A549 (cell line): ENCODE measurements at regions not wholly inside any gene's neighbourhood (a gene's known extent, or its start where the extent isn't known, plus 50 kb on each side); places are given as distances from the start of the nearest gene placed in this dataset.

Experiments used
- CEBPB ChIP-seq, 2 experiments: fragments of >200 bp in 1 of 2; sonication (Bioruptor Twin) in 1 of 2; formaldehyde crosslinking in 1 of 2; IDR thresholded peaks; 2 replicates each; pipeline ENCODE4 v1.6.1; 2012 to 2016
- MYC ChIP-seq: IDR thresholded peaks from 2 replicates; pipeline ENCODE4 v1.6.1; 2012; ENCODE audit warnings: mild to moderate bottlenecking, inconsistent platforms, low read length, improper control_type of control experiment, borderline replicate concordance
- POLR2AphosphoS2 ChIP-seq: conservative IDR thresholded peaks from 2 replicates; pipeline ENCODE4 v1.6.1; 2012; ENCODE audit warnings: low read length, improper control_type of control experiment, inconsistent platforms
- RFX5 ChIP-seq: fragments of 450-650 bp; IDR thresholded peaks from 2 replicates; pipeline ENCODE4 v1.7.1; 2014; ENCODE audit warnings: antibody characterized with exemption, mild to moderate bottlenecking, moderate library complexity
- ZNF302 ChIP-seq: fragments of 250-450 bp; sonication (Bioruptor Pico); IDR thresholded peaks from 2 replicates; pipeline ENCODE4 v1.9.0; 2021; ENCODE audit warnings: inconsistent platforms, mild to moderate bottlenecking, moderate library complexity
- ZSCAN20 ChIP-seq: fragments of 250-450 bp; sonication (Bioruptor Pico); IDR thresholded peaks from 2 replicates; pipeline ENCODE4 v1.8.0; 2022; ENCODE audit warnings: mild to moderate bottlenecking, moderate library complexity
- TF ChIP-seq, protein P1 (sequence below): fragments of >200 bp; sonication (Bioruptor Twin); formaldehyde crosslinking; IDR thresholded peaks from 3 replicates; pipeline ENCODE4 v1.5.1; 2016

DNA sequence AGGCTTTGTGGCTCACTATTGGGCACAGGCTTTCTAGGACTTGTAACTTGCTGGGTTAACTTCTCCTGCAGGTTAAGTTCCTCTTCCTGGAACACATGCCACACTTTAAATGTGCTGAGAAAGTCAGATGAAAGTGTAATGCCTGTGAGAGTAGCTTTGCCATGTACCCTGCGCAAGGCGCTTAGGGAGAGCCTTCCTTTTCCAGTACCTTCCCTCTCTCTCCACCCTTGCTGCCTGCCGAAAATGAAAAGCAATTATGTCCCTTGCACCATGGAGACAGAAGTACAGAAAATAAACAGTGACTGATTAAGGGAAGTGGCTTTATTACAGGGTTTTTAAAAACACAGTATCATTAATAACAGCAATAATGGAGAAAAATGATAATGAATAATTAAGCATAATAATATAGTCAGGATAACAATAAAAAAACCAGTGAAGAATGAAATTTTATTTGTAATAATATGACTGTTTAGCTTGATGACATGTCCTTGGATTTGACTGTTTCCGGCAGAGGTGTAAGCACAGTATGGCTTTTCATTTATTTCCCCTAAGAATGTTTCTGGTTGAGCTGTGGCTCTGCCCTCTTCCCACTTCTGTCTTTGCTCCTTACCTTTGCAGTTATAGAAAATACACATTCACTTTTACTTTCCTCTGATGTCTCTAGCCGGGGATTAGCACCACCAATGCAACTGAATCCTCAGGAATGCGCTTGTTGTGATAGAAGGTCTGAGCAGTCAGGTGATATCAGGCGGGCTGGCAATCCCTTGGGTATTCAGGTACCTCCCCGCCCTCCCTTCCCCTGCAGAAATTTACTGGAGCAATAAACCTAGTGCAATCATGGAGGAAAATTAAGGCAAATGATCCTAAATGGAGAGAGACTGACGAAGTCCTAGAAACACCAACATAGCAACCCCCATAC, 472.3 kb upstream of the CITED2 start:
- TF ChIP-seq POLR2AphosphoS2 (no peak), ZSCAN20 (CRISPR knock-in tag) (no peak), RFX5 (no peak), CEBPB (IDR thresholded peaks at IDR 0.05) (no peak), MYC (no peak), ZNF302 (CRISPR knock-in tag) (no peak)
- TF ChIP-seq, protein P1, sequence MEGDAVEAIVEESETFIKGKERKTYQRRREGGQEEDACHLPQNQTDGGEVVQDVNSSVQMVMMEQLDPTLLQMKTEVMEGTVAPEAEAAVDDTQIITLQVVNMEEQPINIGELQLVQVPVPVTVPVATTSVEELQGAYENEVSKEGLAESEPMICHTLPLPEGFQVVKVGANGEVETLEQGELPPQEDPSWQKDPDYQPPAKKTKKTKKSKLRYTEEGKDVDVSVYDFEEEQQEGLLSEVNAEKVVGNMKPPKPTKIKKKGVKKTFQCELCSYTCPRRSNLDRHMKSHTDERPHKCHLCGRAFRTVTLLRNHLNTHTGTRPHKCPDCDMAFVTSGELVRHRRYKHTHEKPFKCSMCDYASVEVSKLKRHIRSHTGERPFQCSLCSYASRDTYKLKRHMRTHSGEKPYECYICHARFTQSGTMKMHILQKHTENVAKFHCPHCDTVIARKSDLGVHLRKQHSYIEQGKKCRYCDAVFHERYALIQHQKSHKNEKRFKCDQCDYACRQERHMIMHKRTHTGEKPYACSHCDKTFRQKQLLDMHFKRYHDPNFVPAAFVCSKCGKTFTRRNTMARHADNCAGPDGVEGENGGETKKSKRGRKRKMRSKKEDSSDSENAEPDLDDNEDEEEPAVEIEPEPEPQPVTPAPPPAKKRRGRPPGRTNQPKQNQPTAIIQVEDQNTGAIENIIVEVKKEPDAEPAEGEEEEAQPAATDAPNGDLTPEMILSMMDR = no peak
